Endothelial cell of umbilical vein (primary cell): ENCODE measurements at regions not wholly inside any gene's neighbourhood (a gene's known extent, or its start where the extent isn't known, plus 50 kb on each side); places are given as distances from the start of the nearest gene placed in this dataset.

Experiments used
- EZH2 ChIP-seq: IDR thresholded peaks from 2 replicates; pipeline ENCODE4 v1.6.1; 2012; ENCODE audit warnings: borderline replicate concordance, low read depth, mild to moderate bottlenecking, moderate library complexity, low read length, inconsistent platforms; ENCODE audit not compliant: severe bottlenecking
- TF ChIP-seq, protein P1 (sequence below), 2 donors: IDR thresholded peaks; 1 replicate in 1 of 2; 2 replicates in 1 of 2; pipeline ENCODE4 v1.5.1; 2011; ENCODE audit warnings: low read length in 2 of 2, mild to moderate bottlenecking in 2 of 2, moderate library complexity in 2 of 2, control low read depth in 1 of 2, inconsistent platforms in 1 of 2, low read depth in 1 of 2; ENCODE audit not compliant: insufficient read depth in 1 of 2; ENCODE audit errors: extremely low read depth in 1 of 2

- TF ChIP-seq EZH2: no peak
- TF ChIP-seq, protein P1, sequence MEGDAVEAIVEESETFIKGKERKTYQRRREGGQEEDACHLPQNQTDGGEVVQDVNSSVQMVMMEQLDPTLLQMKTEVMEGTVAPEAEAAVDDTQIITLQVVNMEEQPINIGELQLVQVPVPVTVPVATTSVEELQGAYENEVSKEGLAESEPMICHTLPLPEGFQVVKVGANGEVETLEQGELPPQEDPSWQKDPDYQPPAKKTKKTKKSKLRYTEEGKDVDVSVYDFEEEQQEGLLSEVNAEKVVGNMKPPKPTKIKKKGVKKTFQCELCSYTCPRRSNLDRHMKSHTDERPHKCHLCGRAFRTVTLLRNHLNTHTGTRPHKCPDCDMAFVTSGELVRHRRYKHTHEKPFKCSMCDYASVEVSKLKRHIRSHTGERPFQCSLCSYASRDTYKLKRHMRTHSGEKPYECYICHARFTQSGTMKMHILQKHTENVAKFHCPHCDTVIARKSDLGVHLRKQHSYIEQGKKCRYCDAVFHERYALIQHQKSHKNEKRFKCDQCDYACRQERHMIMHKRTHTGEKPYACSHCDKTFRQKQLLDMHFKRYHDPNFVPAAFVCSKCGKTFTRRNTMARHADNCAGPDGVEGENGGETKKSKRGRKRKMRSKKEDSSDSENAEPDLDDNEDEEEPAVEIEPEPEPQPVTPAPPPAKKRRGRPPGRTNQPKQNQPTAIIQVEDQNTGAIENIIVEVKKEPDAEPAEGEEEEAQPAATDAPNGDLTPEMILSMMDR (IDR thresholded peaks at IDR 0.05; ENCODE audit: extremely low read depth in 1 of 2, insufficient read depth in 1 of 2, low read depth in 1 of 2, low read length in 2 of 2): no peak
Measured at GRCh38 chr5:99316484-99316883, 387.7 kb upstream of the CHD1 start.
